ENCODE measurements at regions not wholly inside any gene's neighbourhood (a gene's known extent, or its start where the extent isn't known, plus 50 kb on each side); places are given as distances from the start of the nearest gene placed in this dataset.

- no peak for TF ChIP-seq ELK1 (IDR thresholded peaks at IDR 0.05; ENCODE audit: low read depth, low read length)
Measured at GRCh38 chr18:59769129-59769865, 72.1 kb upstream of the CCBE1 start (continued).

- DNase-seq (ENCODE audit: low read depth, low spot score) = no peak
- H3K27ac ChIP-seq (ENCODE audit: control insufficient read depth, insufficient read depth) = no peak overlapping the region
- SMC1A ChIA-PET (ENCODE audit: uncharacterized antibody, unreplicated experiment) = interaction anchor here (1.1 kb wide), 1 partner anchor 14 kb away, joined by 3 read pairs; no protein-coding TSS in a partner anchor
- H4K20me1 ChIP-seq (ENCODE audit: control insufficient read depth, insufficient read depth) = no peaks in the 10 kb centered on the region
- ATAC-seq = no peak
- no peak overlapping the region for H3K4me2 ChIP-seq (ENCODE audit: control insufficient read depth, insufficient read depth)
- RAD21 ChIA-PET (ENCODE audit: unreplicated experiment) = no interaction called here
- intact Hi-C loops (cut with micrococcal nuclease; ENCODE audit: unreplicated experiment) (no loop called here), in situ Hi-C loops (cut with MboI) (no loop called here)
- H2AFZ ChIP-seq (ENCODE audit: control insufficient read depth, low read depth, low read length) = no peak overlapping the region
- no TSS peak for BruUV-seq (replicated peaks)
- WGBS (ENCODE audit: insufficient coverage, insufficient replicate concordance, low lambda C conversion rate, missing lambda C conversion rate) = 0% methylated on average over 1 of the region's 1 CpG
- CTCF ChIA-PET = interaction anchor here (1.0 to 1.3 kb wide), 5 partner anchors 14 to 342 kb away, joined by 3 to 5 read pairs (median 3); no protein-coding TSS in a partner anchor
- no peaks in the 10 kb centered on the region for H3K79me2 ChIP-seq (ENCODE audit: control insufficient read depth, insufficient read depth, low read length)
- H3K4me3 ChIP-seq = no peak overlapping the region
- H3K9ac ChIP-seq (ENCODE audit: control insufficient read depth, insufficient read depth, low read length) = no peak overlapping the region
- no peaks in the 10 kb centered on the region for H3K27me3 ChIP-seq (replicated peaks in 1 of 2; ENCODE audit: control insufficient read depth in 2 of 2, insufficient read depth in 2 of 2, low read length in 1 of 2)
- H3K4me1 ChIP-seq (ENCODE audit: control insufficient read depth, insufficient read depth, low read length) = no peaks in the 10 kb centered on the region
- no peak for FAIRE-seq
- H3K9me3 ChIP-seq (replicated peaks; ENCODE audit: control insufficient read depth, insufficient read depth, low read length) = no peaks in the 10 kb centered on the region
- POLR2A ChIA-PET = no interaction called here
- TF ChIP-seq RAD51 (IDR thresholded peaks at IDR 0.05) (no peak), ZNF274 (IDR thresholded peaks at IDR 0.05; ENCODE audit: insufficient read depth, insufficient read length) (no peak), POLR2AphosphoS5 (IDR thresholded peaks at IDR 0.05; ENCODE audit: low read length) (no peak), ZNF207 (IDR thresholded peaks at IDR 0.05; ENCODE audit: borderline replicate concordance) (no peak), MXI1 (IDR thresholded peaks at IDR 0.05; ENCODE audit: low read depth, low read length) (no peak), HDAC2 (IDR thresholded peaks at IDR 0.05) (no peak), ZBTB33 (IDR thresholded peaks at IDR 0.05) (no peak)
- H3K36me3 ChIP-seq (ENCODE audit: control insufficient read depth in 2 of 2, insufficient read depth in 2 of 2, low read length in 1 of 2) = no peaks in the 10 kb centered on the region
Measured at GRCh38 chr18:59768409-59768808, 71.2 kb upstream of the CCBE1 start.

All from GM12878 (cell line).